ENCODE measurements at regions not wholly inside any gene's neighbourhood (a gene's known extent, or its start where the extent isn't known, plus 50 kb on each side); places are given as distances from the start of the nearest gene placed in this dataset.
"Not testable (repeated sequence)": the region's sequence is repeated elsewhere in the genome, so short reads cannot be mapped to it uniquely, and the experiment has no call there.

DNA sequence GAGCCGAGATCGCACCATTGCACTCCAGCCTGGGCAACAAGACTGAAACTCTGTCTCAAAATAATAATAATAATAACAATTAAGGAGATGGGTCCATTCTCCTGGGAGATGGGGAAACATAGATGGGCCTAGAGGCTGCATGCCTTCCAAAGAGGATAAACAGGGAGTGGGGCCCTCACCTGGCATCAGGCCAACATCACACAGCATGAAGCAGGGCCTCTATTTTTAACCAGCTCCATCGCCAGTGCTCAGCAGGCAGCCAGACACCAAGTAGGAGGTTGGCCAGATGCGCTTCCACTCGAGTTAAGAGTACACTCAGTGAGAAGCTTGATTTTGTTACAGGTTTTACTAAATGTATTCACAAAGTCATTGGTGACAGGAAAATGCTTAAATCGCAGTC lies 352.0 kb downstream of the RRAGC start:
- H3K36me3 ChIP-seq (ENCODE audit: control insufficient read depth, insufficient read depth, low read length), result no peaks in the 10 kb centered on the region
- 92 to 95% methylated on average over 3 to 4 of the region's 6 CpGs for WGBS, 2 experiments (ENCODE audit: insufficient coverage in 2 of 2)
- H3K9me3 ChIP-seq (ENCODE audit: control insufficient read depth, low read length), result no peaks in the 10 kb centered on the region
- no peak overlapping the region for H3K27ac ChIP-seq (ENCODE audit: low read depth, low read length, severe bottlenecking)
- H3K4me3 ChIP-seq (ENCODE audit: extremely low read depth, insufficient read depth, low read length, poor library complexity, severe bottlenecking), result no peak overlapping the region
- H3K4me1 ChIP-seq (ENCODE audit: control insufficient read depth, insufficient read depth, low read length, poor library complexity, severe bottlenecking), result peaks cover 6% of the 10 kb centered on the region

DNA sequence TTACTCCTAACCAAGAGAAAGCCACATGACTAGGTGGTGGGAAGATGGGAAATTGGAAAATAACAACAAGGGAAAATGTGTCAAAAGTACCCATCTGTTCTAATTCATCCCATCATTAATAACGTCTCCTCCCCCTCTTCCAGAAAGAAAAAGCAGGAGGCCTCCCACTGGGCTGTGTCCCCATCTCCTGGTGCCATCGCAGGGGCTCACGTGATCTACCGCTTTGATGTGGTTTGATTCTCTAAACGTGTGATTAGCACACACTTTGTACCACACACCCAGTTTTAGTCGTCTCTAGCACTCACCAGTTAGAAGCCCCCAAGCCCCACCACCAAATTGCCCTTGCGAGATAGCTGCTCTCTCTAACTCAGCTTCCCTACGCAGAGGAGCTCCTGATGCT lies 353.6 kb downstream of the RRAGC start:
- Histone ChIP-seq H3K4me1 (ENCODE audit: control insufficient read depth, insufficient read depth, low read length, poor library complexity, severe bottlenecking) (peaks cover 6% of the 10 kb centered on the region), H3K9me3 (ENCODE audit: control insufficient read depth, low read length) (no peaks in the 10 kb centered on the region), H3K27ac (ENCODE audit: low read depth, low read length, severe bottlenecking) (no peak overlapping the region), H3K4me3 (ENCODE audit: extremely low read depth, insufficient read depth, low read length, poor library complexity, severe bottlenecking) (no peak overlapping the region), H3K36me3 (ENCODE audit: control insufficient read depth, insufficient read depth, low read length) (no peaks in the 10 kb centered on the region)
- 49 to 51% methylated on average over 3 to 8 of the region's 8 CpGs for WGBS, 2 experiments (ENCODE audit: insufficient coverage in 2 of 2)

DNA sequence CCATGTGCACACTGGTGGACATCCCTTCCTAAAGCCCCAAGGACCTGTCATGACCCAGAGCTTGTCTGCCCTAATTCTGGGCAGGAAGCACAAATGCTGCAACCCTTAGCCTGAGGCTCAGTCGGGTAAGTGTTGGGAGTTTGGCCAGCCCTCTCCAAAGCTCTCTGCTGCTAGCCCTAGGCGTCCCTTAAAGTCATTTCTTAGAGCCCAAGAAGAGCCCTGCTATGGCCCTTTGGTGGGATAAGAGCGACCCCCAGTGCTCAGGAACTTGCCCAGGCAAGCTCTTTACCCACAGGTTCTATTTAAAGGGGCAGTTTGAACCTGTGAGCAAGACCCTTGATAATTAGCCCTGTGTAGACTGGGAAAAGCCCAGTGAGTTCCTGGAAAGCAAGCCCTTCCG lies 356.8 kb downstream of the RRAGC start:
- Histone ChIP-seq H3K27ac (ENCODE audit: low read depth, low read length, severe bottlenecking) (no peak overlapping the region), H3K4me3 (ENCODE audit: extremely low read depth, insufficient read depth, low read length, poor library complexity, severe bottlenecking) (no peak overlapping the region), H3K36me3 (ENCODE audit: control insufficient read depth, insufficient read depth, low read length) (no peaks in the 10 kb centered on the region), H3K9me3 (ENCODE audit: control insufficient read depth, low read length) (no peaks in the 10 kb centered on the region), H3K4me1 (ENCODE audit: control insufficient read depth, insufficient read depth, low read length, poor library complexity, severe bottlenecking) (no peaks in the 10 kb centered on the region)
- 33 to 43% methylated on average over 4 of the region's 4 CpGs for WGBS, 2 experiments (ENCODE audit: insufficient coverage in 2 of 2)

DNA sequence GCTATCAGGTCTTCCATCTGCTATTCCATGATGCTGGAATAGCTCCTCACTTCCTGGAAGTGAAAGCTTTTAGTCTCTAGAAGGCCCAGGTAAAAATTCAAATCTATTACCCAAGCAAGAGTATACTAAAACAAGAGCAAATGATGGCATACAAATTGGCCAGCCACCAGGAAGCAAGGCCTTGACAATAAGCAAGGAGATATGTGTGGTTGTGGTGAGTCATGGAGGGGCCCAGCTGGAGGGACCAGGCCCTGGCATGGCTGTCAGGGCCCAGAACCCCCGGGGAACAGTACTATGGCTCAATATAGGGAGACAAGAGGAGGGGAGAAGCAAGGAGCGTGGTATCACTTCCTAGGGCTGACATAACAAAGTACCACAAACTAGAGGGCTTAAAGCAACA lies 358.7 kb downstream of the RRAGC start:
- Histone ChIP-seq H3K27ac (ENCODE audit: low read depth, low read length, severe bottlenecking) (no peak overlapping the region), H3K4me1 (ENCODE audit: control insufficient read depth, insufficient read depth, low read length, poor library complexity, severe bottlenecking) (no peaks in the 10 kb centered on the region), H3K9me3 (ENCODE audit: control insufficient read depth, low read length) (no peaks in the 10 kb centered on the region), H3K36me3 (ENCODE audit: control insufficient read depth, insufficient read depth, low read length) (no peaks in the 10 kb centered on the region), H3K4me3 (ENCODE audit: extremely low read depth, insufficient read depth, low read length, poor library complexity, severe bottlenecking) (no peak overlapping the region)
- WGBS, 2 experiments (ENCODE audit: insufficient coverage in 2 of 2), result 60 to 83% methylated on average over 1 of the region's 2 CpGs

DNA sequence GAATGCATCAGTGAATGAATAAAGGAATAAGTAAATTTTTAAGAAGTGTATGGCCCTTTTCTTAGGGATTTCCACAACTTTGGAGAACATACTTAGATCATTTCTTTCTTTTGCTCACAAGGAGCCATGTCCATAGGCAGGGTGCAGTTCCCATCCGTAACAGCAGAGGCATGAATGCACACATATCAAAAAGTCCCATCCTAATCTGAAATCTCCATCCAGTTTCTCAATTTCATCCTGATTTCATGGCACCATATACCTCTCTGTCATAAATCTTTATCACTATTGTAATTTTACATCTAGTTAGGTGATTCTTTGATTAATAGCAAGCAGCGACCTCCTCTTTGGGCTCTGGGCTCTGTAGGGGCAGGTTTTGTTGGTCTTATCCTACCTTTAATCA lies 359.2 kb downstream of the RRAGC start:
- Histone ChIP-seq H3K9me3 (ENCODE audit: control insufficient read depth, low read length) (no peaks in the 10 kb centered on the region), H3K36me3 (ENCODE audit: control insufficient read depth, insufficient read depth, low read length) (no peaks in the 10 kb centered on the region), H3K4me1 (ENCODE audit: control insufficient read depth, insufficient read depth, low read length, poor library complexity, severe bottlenecking) (no peaks in the 10 kb centered on the region), H3K4me3 (ENCODE audit: extremely low read depth, insufficient read depth, low read length, poor library complexity, severe bottlenecking) (no peak overlapping the region), H3K27ac (ENCODE audit: low read depth, low read length, severe bottlenecking) (no peak overlapping the region)
- WGBS, 2 experiments (ENCODE audit: insufficient coverage in 2 of 2), result 83 to 93% methylated on average over 1 to 2 of the region's 2 CpGs

DNA sequence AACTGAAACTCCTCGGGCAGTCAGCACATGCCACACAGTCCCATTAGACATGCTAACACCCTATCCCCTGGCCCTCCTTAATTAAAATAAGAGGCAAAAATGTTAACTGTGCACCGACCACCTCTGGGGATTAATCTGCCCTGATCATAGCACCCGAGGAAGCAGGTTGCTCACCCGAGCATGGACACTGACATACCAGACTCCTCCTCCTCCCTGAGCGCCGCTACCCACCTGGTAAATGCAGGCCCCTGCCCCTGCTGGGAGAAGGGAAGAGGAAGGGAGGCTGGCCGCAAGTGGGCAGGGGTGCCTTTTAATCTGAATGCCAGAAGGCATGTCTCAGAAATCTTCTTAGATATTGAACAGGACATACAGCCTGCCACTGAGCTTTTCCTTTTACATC lies 360.9 kb downstream of the RRAGC start:
- 40 to 44% methylated on average over 1 to 3 of the region's 7 CpGs for WGBS, 2 experiments (ENCODE audit: insufficient coverage in 2 of 2)
- H3K36me3 ChIP-seq (ENCODE audit: control insufficient read depth, insufficient read depth, low read length), result no peaks in the 10 kb centered on the region

DNA sequence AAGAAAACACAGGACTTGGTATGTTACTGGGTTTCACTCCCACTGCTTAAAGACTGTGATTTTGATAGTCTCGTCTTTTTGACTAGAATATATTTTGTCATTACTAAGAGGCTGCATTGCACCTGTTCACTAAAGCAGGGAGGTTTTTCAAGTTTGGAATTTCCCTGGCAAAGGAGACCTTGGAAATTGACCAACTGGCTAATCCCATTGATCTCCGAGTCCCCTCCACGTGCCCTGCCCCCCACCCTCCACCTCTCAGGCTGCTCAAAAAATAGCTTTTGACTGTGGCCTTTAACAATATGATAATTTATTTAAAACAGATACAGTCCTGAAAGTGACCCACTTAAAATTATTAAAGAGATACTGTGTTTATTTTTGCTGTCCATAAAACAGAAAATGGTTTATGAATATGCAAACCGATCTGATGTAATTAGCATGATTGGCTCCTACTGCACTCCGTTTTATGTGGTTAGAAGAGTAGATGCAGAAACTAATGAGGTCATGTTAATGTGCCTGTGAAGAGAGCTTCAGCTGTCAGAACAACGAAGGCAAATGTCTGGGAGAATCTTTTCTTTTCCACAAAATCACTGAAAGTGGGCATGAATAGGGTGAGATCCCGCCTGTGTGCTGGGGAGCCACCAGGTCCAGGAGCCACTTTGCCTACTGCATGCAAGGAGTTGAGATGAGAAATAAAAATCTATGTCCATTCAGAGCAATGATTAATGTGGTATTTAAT lies 361.5 kb downstream of the RRAGC start:
- 51 to 75% methylated on average over 3 of the region's 7 CpGs for WGBS, 2 experiments (ENCODE audit: insufficient coverage in 2 of 2)
- H3K27ac ChIP-seq (ENCODE audit: low read depth, low read length, severe bottlenecking), result no peak overlapping the region

More for the DNA sequence above, 360.9 kb downstream of the RRAGC start:
- Histone ChIP-seq H3K9me3 (ENCODE audit: control insufficient read depth, low read length) (no peaks in the 10 kb centered on the region), H3K4me3 (ENCODE audit: extremely low read depth, insufficient read depth, low read length, poor library complexity, severe bottlenecking) (no peak overlapping the region), H3K27ac (ENCODE audit: low read depth, low read length, severe bottlenecking) (no peak overlapping the region), H3K4me1 (ENCODE audit: control insufficient read depth, insufficient read depth, low read length, poor library complexity, severe bottlenecking) (no peaks in the 10 kb centered on the region)

DNA sequence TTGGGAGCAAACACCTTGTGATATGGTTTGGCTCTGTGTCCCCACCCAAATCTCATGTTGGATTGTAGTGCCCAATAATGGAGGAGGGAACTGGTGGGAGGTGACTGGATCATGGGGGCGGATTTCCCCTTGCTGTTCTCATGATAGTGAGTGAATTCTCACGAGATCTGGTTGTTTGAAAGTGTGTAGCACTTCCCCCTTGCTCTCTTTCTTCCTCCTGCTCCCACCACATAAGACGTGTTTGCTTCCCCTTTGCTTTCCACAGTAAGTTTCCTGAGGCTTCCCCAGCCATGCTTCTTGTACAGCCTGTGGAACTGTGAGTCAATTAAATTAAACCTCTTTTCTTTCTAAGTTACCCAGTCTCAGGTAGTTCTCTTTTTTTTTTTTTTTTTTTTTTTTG lies 366.3 kb downstream of the RRAGC start:
- H3K4me1 ChIP-seq (ENCODE audit: control insufficient read depth, insufficient read depth, low read length, poor library complexity, severe bottlenecking); H3K9me3 ChIP-seq (ENCODE audit: control insufficient read depth, low read length); H3K4me3 ChIP-seq (ENCODE audit: extremely low read depth, insufficient read depth, low read length, poor library complexity, severe bottlenecking); H3K36me3 ChIP-seq (ENCODE audit: control insufficient read depth, insufficient read depth, low read length); H3K27ac ChIP-seq (ENCODE audit: low read depth, low read length, severe bottlenecking): not testable (repeated sequence)
- WGBS, 2 experiments (ENCODE audit: insufficient coverage in 2 of 2), result 70% methylated on average over 1 of the region's 3 CpGs; no CpG with 5 or more reads in 1 of the 2 experiments

More for the DNA sequence above, 361.5 kb downstream of the RRAGC start:
- no peaks in the 10 kb centered on the region for H3K36me3 ChIP-seq (ENCODE audit: control insufficient read depth, insufficient read depth, low read length)
- no peaks in the 10 kb centered on the region for H3K9me3 ChIP-seq (ENCODE audit: control insufficient read depth, low read length)
- H3K4me3 ChIP-seq (ENCODE audit: extremely low read depth, insufficient read depth, low read length, poor library complexity, severe bottlenecking), result no peak overlapping the region
- no peaks in the 10 kb centered on the region for H3K4me1 ChIP-seq (ENCODE audit: control insufficient read depth, insufficient read depth, low read length, poor library complexity, severe bottlenecking)

DNA sequence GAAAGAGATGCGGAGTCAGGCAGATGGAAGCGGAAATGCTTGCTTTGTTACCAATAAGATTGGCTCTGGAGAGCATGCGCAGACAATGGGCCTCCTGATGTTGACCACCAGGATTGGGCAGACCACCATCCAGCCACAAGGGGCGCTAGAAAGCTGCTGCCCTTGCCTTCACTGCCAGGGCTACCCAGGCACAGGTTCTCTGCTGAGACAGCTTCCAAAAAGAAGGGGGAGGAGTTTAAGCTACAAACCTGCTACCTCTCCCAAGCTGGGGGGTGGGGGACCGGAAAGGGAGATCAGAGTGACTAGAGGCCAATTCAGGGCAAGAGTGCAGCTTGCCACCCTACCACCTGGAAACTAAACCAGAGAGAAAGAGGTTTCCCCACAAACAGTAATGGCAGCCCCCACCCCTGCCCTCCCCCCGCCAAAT lies 369.7 kb downstream of the RRAGC start:
- H3K36me3 ChIP-seq (ENCODE audit: control insufficient read depth, insufficient read depth, low read length), result no peaks in the 10 kb centered on the region
- WGBS, 2 experiments (ENCODE audit: insufficient coverage in 2 of 2), result 64 to 75% methylated on average over 3 to 4 of the region's 6 CpGs
- H3K4me1 ChIP-seq (ENCODE audit: control insufficient read depth, insufficient read depth, low read length, poor library complexity, severe bottlenecking), result peaks cover 9% of the 10 kb centered on the region

DNA sequence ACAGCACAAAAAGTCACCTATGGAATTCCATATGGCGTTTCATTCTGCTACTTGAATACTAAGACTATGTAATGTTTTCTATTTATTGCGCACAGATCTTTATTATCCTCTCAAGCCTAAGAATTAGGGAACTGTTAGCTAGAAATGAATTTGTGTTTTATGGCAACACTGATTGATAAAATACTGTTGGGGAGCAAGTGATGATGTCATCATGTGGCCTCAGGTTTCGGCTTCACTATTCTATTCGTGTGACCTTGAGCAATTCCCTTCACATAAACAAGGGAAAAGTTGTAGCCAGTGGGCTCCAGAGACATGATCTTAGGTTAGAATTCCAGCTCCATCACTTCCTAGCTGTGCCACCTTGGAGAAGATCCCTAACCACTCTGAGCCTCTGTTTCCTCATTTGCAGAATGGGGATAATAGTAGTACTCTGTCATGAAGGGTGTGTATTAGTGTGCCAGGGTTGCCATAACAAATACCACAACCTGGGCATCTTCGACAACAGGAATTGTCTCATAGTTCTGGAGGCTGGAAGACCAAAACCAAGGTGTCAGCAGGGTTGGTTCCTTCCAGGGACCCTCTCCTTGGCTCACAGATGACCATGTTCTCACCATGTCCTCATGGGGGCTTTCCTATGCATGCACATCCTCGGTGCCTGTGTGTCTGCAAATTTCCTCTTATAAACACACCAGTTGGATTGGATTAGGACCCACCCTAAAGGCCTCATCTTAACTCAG lies 371.2 kb downstream of the RRAGC start:
- H3K4me3 ChIP-seq (ENCODE audit: extremely low read depth, insufficient read depth, low read length, poor library complexity, severe bottlenecking), result no peak overlapping the region
- no peak overlapping the region for H3K27ac ChIP-seq (ENCODE audit: low read depth, low read length, severe bottlenecking)
- no peaks in the 10 kb centered on the region for H3K9me3 ChIP-seq (ENCODE audit: control insufficient read depth, low read length)
- 92 to 97% methylated on average over 4 of the region's 6 CpGs for WGBS, 2 experiments (ENCODE audit: insufficient coverage in 2 of 2)
- peaks cover 9% of the 10 kb centered on the region for H3K4me1 ChIP-seq (ENCODE audit: control insufficient read depth, insufficient read depth, low read length, poor library complexity, severe bottlenecking)
- H3K36me3 ChIP-seq (ENCODE audit: control insufficient read depth, insufficient read depth, low read length), result no peaks in the 10 kb centered on the region

More for the DNA sequence above, 369.7 kb downstream of the RRAGC start:
- H3K4me3 ChIP-seq (ENCODE audit: extremely low read depth, insufficient read depth, low read length, poor library complexity, severe bottlenecking), result no peak overlapping the region
- H3K9me3 ChIP-seq (ENCODE audit: control insufficient read depth, low read length), result no peaks in the 10 kb centered on the region
- H3K27ac ChIP-seq (ENCODE audit: low read depth, low read length, severe bottlenecking), result no peak overlapping the region

DNA sequence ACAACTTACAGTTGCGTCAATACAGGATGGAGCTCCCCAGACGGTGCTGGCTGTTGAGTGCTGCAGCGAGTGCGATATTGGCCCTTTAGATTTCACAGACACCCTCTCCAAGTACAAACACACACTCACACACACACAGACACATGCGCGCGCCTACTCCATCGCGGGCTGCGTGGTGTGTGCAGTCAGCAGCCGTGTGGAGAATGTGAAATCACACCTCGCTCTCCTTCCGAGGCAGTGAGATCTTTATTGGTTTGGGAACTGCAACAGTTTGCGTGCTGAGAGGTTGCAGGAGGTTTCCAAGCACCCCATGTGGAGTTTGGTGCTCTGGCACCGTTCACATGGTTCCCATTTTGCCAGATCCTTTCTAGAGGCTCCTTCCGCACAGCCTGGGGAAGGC lies 372.2 kb downstream of the RRAGC start:
- Histone ChIP-seq H3K4me3 (ENCODE audit: extremely low read depth, insufficient read depth, low read length, poor library complexity, severe bottlenecking) (no peak overlapping the region), H3K27ac (ENCODE audit: low read depth, low read length, severe bottlenecking) (no peak overlapping the region), H3K36me3 (ENCODE audit: control insufficient read depth, insufficient read depth, low read length) (no peaks in the 10 kb centered on the region), H3K9me3 (ENCODE audit: control insufficient read depth, low read length) (no peaks in the 10 kb centered on the region), H3K4me1 (ENCODE audit: control insufficient read depth, insufficient read depth, low read length, poor library complexity, severe bottlenecking) (peaks cover 9% of the 10 kb centered on the region)
- 88 to 90% methylated on average over 10 of the region's 16 CpGs for WGBS, 2 experiments (ENCODE audit: insufficient coverage in 2 of 2)
